ENCODE measurements at regions not wholly inside any gene's neighbourhood (a gene's known extent, or its start where the extent isn't known, plus 50 kb on each side); places are given as distances from the start of the nearest gene placed in this dataset.
"Not testable (repeated sequence)": the region's sequence is repeated elsewhere in the genome, so short reads cannot be mapped to it uniquely, and the experiment has no call there.

GRCh38 chr2:6139142-6139541 lies 447.0 kb downstream of the SOX11 start:
- Histone ChIP-seq H3K9me3 (peaks cover 0 to 9% (median 3%) of the 10 kb centered on the region in 4 donors), H3K27ac (replicated peaks in 1 of 4) (no peak overlapping the region), H3K27me3 (no peaks in the 10 kb centered on the region), H3K4me3 (no peak overlapping the region), H3K36me3 (no peaks in the 10 kb centered on the region), H3K4me1 (no peaks in the 10 kb centered on the region)
- 91% methylated on average over 3 of the region's 3 CpGs for WGBS
- TF ChIP-seq POLR2AphosphoS5 (IDR thresholded peaks at IDR 0.05) (no peak), POLR2A (IDR thresholded peaks at IDR 0.05; ENCODE audit: low read depth) (no peak), EP300 (IDR thresholded peaks at IDR 0.05) (no peak), CTCF (IDR thresholded peaks at IDR 0.05) (no peak)
- no peak for DNase-seq (ENCODE audit: extremely low spot score)
- intact Hi-C loops (cut with DNase I) = no loop called here

- Histone ChIP-seq H3K4me1 (no peaks in the 10 kb centered on the region), H3K27ac (replicated peaks in 1 of 4) (no peak overlapping the region), H3K27me3 (no peaks in the 10 kb centered on the region), H3K4me3 (no peak overlapping the region), H3K9me3 (peaks cover 0 to 9% (median 3%) of the 10 kb centered on the region in 4 donors), H3K36me3 (no peaks in the 10 kb centered on the region)
- intact Hi-C loops (cut with DNase I) = no loop called here
- 90% methylated on average over 1 of the region's 1 CpG for WGBS
- no peak for DNase-seq (ENCODE audit: extremely low spot score)
- TF ChIP-seq POLR2AphosphoS5 (IDR thresholded peaks at IDR 0.05) (no peak), POLR2A (IDR thresholded peaks at IDR 0.05; ENCODE audit: low read depth) (no peak), CTCF (IDR thresholded peaks at IDR 0.05) (no peak)
These were observed 447.7 kb downstream of the SOX11 start for GRCh38 chr2:6139916-6140315.

GRCh38 chr2:6140509-6140908 lies 448.3 kb downstream of the SOX11 start:
- WGBS = 91% methylated on average over 1 of the region's 1 CpG
- H3K36me3 ChIP-seq = no peaks in the 10 kb centered on the region
- TF ChIP-seq POLR2A (IDR thresholded peaks at IDR 0.05; ENCODE audit: low read depth) = no peak
- TF ChIP-seq POLR2AphosphoS5 (IDR thresholded peaks at IDR 0.05) = no peak
- no peak for TF ChIP-seq EP300 (IDR thresholded peaks at IDR 0.05)
- no peak for TF ChIP-seq CTCF (IDR thresholded peaks at IDR 0.05)
- no peaks in the 10 kb centered on the region for H3K4me1 ChIP-seq
- no peak overlapping the region for H3K4me3 ChIP-seq
- H3K27me3 ChIP-seq = no peaks in the 10 kb centered on the region
- H3K27ac ChIP-seq (replicated peaks in 1 of 4) = no peak overlapping the region
- intact Hi-C loops (cut with DNase I) = no loop called here
- H3K9me3 ChIP-seq = peaks cover 0 to 9% (median 3%) of the 10 kb centered on the region in 4 donors
- no peak for DNase-seq (ENCODE audit: extremely low spot score)

- Histone ChIP-seq H3K36me3 (no peaks in the 10 kb centered on the region), H3K27ac (replicated peaks in 1 of 4) (no peak overlapping the region), H3K4me1 (no peaks in the 10 kb centered on the region), H3K4me3 (no peak overlapping the region), H3K27me3 (no peaks in the 10 kb centered on the region), H3K9me3 (peaks cover 0 to 9% (median 3%) of the 10 kb centered on the region in 4 donors)
- intact Hi-C loops (cut with DNase I) = no loop called here
- TF ChIP-seq POLR2A (IDR thresholded peaks at IDR 0.05; ENCODE audit: low read depth) (no peak), CTCF (IDR thresholded peaks at IDR 0.05) (no peak), POLR2AphosphoS5 (IDR thresholded peaks at IDR 0.05) (no peak), EP300 (IDR thresholded peaks at IDR 0.05) (no peak)
- WGBS = 80% methylated on average over 1 of the region's 1 CpG
- DNase-seq (ENCODE audit: extremely low spot score) = no peak
These were observed 451.6 kb downstream of the SOX11 start for GRCh38 chr2:6143812-6144211.

- WGBS = 95% methylated on average over 1 of the region's 1 CpG
These were observed 455.0 kb downstream of the SOX11 start for GRCh38 chr2:6147215-6147614.

More at GRCh38 chr2:6147215-6147614, 455.0 kb downstream of the SOX11 start:
- intact Hi-C loops (cut with DNase I); H3K4me1 ChIP-seq; H3K4me3 ChIP-seq; H3K9me3 ChIP-seq; DNase-seq (ENCODE audit: extremely low spot score); H3K36me3 ChIP-seq; H3K27ac ChIP-seq (replicated peaks in 1 of 4); H3K27me3 ChIP-seq: not testable (repeated sequence)
